Stimulated activated CD4-positive, alpha-beta T cell treated with anti-CD3 and anti-CD28 coated beads, Interleukin-15, amount 100 ng/mL, for 1 hour (primary cell): ENCODE measurements at regions not wholly inside any gene's neighbourhood (a gene's known extent, or its start where the extent isn't known, plus 50 kb on each side); places are given as distances from the start of the nearest gene placed in this dataset.
"Not testable (repeated sequence)": the region's sequence is repeated elsewhere in the genome, so short reads cannot be mapped to it uniquely, and the experiment has no call there.

Source experiments
- DNase-seq, 2 donors: peaks; one replicate each; pipeline ENCODE4 v3.0.0-alpha.2; 2020; ENCODE audit warnings: low read depth in 1 of 2, low spot score in 1 of 2

GRCh38 chr5:138649316-138649720 is 74.1 kb upstream of the HSPA9 start:
- DNase-seq: no peak

GRCh38 chr5:138648841-138649240 is 73.6 kb upstream of the HSPA9 start:
- no peak for DNase-seq

DNA sequence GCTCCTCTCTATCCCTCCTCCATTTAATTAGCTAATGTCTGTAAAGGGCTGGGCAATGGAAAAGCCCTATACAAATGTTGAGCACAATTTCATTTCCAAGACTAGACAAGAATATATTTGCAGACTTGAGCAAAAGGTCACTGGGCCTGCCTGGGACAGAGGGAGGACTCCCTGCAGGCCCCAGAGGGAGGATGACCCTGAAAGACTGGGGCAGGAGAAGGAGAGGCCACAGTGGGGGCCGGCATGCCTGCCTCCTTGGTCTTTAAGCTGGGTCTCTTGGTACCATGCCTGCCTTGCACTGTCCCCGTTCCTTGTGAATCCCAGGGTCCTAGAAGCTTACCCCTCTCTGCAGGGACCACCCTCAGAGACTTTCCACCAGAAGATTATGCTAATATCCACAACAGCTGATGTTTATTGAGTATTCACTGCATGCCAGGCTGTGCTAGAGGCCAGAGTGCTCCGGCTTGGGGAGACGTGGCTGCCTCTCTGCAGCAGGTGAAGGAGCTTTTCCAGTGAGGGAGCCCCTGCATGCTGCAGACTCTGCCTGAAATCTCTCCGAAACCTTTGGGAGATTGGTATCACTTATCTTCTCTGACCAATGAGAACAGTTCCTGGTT is 72.7 kb upstream of the HSPA9 start:
- DNase-seq: no peak

DNA sequence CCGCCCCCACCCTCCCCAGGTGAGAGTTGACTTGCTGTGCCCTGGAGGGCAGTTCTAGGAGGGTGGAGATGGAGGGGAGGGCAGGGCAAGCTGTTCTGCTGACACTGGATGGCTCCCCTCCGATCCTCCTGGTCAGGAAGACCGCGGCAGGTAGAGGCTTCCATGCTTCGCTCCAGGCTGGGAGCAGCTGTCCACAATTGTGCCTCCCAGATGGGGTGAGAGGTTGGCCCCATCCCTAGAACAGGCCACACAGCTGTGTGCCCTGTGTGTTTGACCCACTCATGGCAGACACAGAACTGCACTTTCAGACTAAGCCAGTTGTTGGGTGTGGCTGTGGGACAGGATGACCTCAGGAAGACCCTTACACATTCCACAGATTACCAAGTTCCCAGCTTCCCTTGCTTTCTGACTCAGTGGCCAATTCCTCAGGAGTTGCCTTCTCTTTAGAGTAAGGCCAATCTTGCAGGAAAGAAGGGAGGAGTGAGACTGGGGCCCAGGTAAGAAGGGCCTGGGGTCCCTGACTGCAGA is 72.1 kb upstream of the HSPA9 start:
- DNase-seq: no peak

GRCh38 chr5:138646671-138647070 is 71.5 kb upstream of the HSPA9 start:
- DNase-seq: no peak

DNA sequence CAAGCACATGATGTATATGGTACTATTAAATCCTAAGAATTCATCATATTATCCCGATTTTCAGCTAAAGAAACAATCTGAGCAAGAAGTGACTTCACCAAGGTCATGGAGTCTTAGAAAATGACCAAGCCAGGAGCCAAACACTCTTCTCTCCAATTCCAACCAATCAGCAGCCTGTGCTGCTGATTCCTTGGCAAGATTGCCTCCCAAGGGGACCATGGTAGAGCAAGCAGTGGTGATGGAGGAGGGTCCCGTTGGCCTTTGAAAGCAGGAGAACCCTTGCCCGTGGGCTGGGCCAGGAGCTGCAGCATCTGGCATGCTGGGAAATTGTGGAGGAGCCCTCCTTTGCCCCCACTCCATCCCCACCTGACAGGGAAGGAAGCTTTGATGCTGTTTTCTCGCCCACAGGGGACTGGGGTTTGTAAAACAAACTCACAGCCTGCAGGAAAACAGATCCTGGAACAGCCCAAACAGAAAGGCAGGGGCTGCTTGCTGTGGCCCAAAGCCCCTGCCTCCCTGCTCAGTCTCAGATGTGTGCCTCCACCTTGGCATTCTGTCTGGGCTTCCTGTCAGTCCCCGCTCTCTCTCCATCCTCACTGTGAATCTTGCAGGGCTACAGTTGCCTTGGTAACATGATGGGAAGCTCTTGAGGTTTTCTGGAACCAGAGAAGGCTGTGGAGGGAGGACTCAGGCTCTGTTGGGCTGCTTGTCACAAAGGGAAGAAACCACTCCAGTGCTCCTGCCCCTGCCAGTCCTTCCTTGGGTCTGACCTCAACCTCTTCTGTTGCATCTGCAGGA is 70.8 kb upstream of the HSPA9 start:
- DNase-seq: no peak

DNA sequence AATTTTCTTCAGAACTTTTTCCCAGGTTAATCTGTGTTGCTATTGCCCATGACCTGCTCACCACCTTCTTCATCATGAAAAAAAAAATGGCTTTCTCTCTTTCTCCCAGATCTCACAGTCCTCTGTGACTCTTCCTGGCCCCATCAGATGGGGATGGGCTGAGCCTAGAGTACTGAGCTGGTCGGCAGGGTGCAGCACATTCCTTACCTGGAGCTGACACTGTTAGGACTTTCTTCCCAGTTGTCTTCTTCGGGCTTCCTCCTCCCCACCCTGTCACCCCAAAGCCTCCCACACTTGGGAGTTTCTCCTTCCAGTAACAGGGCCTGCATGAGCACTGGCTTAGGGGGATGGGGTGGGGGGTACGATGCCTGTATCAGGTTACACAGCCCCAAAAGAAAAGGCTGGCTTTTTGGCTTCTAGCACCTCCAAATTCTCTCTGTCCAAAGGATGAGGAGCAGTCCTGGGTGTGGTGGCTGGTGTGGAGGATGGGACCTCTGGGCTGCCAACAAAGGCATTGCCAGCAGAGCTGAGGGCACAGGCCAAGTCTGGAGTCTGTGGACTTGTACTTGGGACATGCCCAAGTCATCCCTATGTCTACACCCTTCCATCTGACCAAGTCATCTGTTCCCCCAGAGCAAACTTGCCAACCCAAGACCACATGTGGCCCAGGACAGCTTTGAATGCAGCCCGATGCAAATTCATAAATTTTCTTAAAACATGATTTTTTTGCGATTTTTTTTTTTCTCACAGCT is 68.0 kb upstream of the HSPA9 start:
- DNase-seq: no peak

- peak; percentile 17 to 58 for DNase-seq
These were observed 66.5 kb upstream of the HSPA9 start for GRCh38 chr5:138641547-138642298.

GRCh38 chr5:138640646-138641254 is 65.5 kb upstream of the HSPA9 start:
- no peak for DNase-seq

- no peak for DNase-seq
These were observed 64.9 kb upstream of the HSPA9 start for GRCh38 chr5:138640138-138640537.

- no peak for DNase-seq
These were observed 64.1 kb upstream of the HSPA9 start for GRCh38 chr5:138639326-138639725.

DNA sequence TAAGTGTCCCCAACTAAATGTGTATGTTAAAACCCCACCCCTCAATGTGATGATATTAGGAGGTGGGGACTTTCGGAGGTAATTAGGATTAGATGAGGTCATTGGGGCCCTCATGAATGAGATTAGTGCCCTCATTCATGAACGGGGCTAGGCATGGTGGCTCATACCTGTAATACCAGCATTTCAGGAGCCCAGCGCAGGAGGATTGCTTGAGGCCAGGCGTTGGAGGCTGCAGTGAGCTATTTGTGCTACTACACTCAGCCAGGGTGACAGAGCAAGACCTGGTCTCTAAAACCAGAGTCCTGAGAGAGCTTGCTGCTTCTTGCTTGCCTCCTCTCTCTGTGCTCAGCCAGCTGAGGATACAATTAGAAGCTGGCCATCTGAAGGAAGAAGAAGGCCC is 62.1 kb upstream of the HSPA9 start:
- DNase-seq: no peak

GRCh38 chr5:138636398-138636944 is 61.3 kb upstream of the HSPA9 start:
- DNase-seq: no peak

DNA sequence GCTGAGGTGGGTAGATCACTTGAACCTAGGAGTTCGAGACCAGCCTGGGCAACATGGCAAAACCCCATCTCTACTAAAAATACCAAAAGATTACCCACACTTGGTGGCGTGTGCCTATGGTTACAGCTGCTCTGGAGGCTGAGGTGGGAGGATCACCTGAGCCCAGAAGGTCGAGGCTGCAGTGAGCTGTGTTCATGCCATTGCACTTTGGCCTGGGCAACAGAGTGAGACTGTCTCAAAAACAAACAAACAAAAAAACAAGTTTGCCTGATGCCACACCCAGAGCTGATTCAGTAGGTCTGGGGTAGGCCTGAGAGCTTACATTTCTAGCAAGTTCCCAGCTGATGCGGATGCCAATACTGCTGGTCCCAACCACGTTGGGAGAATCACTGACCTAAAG is 60.5 kb upstream of the HSPA9 start:
- DNase-seq: no peak

DNA sequence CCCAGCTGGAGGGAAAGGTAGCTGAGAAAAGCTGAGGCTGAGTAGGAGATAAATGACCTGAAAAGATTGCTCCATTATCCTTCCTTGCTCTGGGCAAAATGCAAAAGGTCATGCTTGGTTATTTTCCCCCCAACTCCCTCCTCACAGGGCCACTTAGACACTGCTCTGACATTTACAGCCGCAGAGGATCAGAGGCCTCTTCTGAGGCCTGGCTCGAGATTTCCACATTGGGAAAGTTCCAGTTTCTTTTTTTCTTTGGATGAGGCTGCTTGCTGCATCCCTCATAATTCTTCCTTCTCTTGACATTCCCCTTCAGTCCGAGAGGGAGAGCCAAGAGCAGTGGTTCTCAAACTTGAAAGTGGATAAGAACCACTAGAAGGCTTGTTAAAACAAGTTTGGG is 60.1 kb upstream of the HSPA9 start:
- DNase-seq: no peak

GRCh38 chr5:138634804-138635203 is 59.6 kb upstream of the HSPA9 start:
- DNase-seq: not testable (repeated sequence)

GRCh38 chr5:138632900-138633489 is 57.8 kb upstream of the HSPA9 start:
- no peak for DNase-seq

DNA sequence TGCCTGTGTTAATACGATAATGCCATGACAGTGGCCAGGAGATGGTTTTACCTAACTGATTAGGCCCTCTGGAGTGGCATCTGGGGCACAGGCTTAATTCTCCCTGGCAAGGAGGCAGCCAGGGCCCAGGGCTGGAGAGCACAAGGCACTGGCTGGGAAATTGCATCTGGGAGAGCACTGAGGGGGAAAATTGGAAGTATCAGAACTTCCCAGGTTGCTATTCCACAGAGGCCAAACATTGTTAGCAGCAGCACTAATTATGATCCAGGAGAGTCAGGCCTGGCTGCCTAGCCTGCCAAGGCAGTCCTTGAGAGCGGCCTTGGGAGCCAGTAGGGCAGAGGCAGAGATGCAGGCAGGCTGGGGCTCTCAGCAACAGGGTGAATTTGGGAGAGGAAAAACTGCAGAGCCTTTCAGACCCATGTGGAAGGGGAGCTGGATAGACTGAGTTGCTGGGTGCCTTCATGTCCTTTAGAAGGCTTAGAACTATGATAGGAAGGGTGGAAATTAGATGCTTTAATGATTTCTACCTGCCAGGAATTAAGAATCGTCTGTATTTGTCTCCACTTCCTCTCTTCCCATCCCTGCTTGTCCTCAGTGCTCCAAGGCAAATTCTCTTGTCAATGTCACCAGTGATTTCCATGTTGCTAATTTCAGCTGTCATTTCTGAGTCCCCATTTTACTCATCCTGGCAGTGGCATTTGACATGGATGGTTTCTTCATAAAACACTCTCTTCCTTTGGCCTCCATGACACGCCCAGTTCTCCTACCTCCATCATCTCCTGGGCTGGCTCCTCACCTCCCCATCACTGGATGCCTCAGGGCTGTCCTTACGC is 56.1 kb upstream of the HSPA9 start:
- no peak for DNase-seq

DNA sequence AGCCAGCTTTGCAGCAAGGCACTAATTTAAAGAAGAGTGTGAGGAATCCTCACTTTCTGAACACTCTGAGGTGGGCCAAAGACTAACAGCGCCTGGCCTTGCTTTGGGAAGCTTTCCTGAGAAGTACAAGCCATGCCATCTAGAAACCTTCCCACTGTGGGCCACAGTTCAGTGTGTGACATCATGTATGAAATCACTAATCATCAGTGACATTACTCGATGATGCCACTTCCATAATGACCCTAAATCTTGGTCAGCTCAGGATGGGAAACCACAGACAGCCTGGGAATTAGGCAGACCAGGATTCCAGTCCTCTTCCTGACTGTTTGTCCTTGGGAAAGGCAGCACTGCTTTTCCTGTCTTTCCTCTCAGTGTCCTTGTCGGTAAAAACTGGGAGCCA is 54.2 kb upstream of the HSPA9 start:
- DNase-seq: no peak
